ENCODE measurements at regions not wholly inside any gene's neighbourhood (a gene's known extent, or its start where the extent isn't known, plus 50 kb on each side); places are given as distances from the start of the nearest gene placed in this dataset.
A peak's percentile ranks its signal among the peaks of the same experiment; 100 is the strongest.

GRCh38 chr2:128731994-128732650 lies 413.5 kb upstream of the HS6ST1 start:
- H3K27ac ChIP-seq (ENCODE audit: insufficient read depth, low read length): no peak overlapping the region
- no peaks in the 10 kb centered on the region for H3K9me3 ChIP-seq (ENCODE audit: control insufficient read depth, insufficient read depth, low read depth, low read length)
- no peaks in the 10 kb centered on the region for H3K79me2 ChIP-seq (ENCODE audit: control insufficient read depth, insufficient read depth, low read length)
- TF ChIP-seq CTCF (conservative IDR thresholded peaks at IDR 0.05 in 1 of 2, IDR thresholded peaks at IDR 0.05 in 1 of 2; ENCODE audit: low read depth in 1 of 2, low read length in 2 of 2) (no peak), EZH2 (IDR thresholded peaks at IDR 0.05; ENCODE audit: low read length, missing control alignments) (no peak)
- no peak overlapping the region for H3K4me2 ChIP-seq (ENCODE audit: extremely low read depth, insufficient read depth, low read length)
- H3K4me1 ChIP-seq (ENCODE audit: control insufficient read depth, extremely low read depth, insufficient read depth, low read length): peaks cover 6% of the 10 kb centered on the region
- H4K20me1 ChIP-seq (ENCODE audit: control insufficient read depth, extremely low read depth, insufficient read depth, low read length): peaks cover 1% of the 10 kb centered on the region
- no peaks in the 10 kb centered on the region for H3K27me3 ChIP-seq (ENCODE audit: control insufficient read depth, insufficient read depth, low read length)
- H2AFZ ChIP-seq (ENCODE audit: low read length): no peak overlapping the region
- H3K9ac ChIP-seq (ENCODE audit: insufficient read depth, low read length): no peak overlapping the region
- DNase-seq (ENCODE audit: low read depth in 2 of 2): no peak
- H3K36me3 ChIP-seq (ENCODE audit: control insufficient read depth, insufficient read depth, low read length): no peaks in the 10 kb centered on the region
- no peak overlapping the region for H3K4me3 ChIP-seq (replicated peaks in 1 of 4; ENCODE audit: control extremely low read depth in 1 of 4, insufficient read depth in 1 of 4, low read depth in 3 of 4, low read length in 4 of 4)

GRCh38 chr2:128732976-128733431 lies 414.3 kb upstream of the HS6ST1 start:
- Histone ChIP-seq H3K9me3 (ENCODE audit: control insufficient read depth, insufficient read depth, low read depth, low read length) (no peaks in the 10 kb centered on the region), H3K9ac (ENCODE audit: insufficient read depth, low read length) (no peak overlapping the region), H2AFZ (ENCODE audit: low read length) (no peak overlapping the region), H3K4me1 (ENCODE audit: control insufficient read depth, extremely low read depth, insufficient read depth, low read length) (peaks cover 4% of the 10 kb centered on the region), H3K4me3 (replicated peaks in 1 of 4; ENCODE audit: control extremely low read depth in 1 of 4, insufficient read depth in 1 of 4, low read depth in 3 of 4, low read length in 4 of 4) (no peak overlapping the region), H3K27me3 (ENCODE audit: control insufficient read depth, insufficient read depth, low read length) (no peaks in the 10 kb centered on the region), H3K4me2 (ENCODE audit: extremely low read depth, insufficient read depth, low read length) (no peak overlapping the region), H4K20me1 (ENCODE audit: control insufficient read depth, extremely low read depth, insufficient read depth, low read length) (peaks cover 1% of the 10 kb centered on the region), H3K79me2 (ENCODE audit: control insufficient read depth, insufficient read depth, low read length) (no peaks in the 10 kb centered on the region), H3K27ac (ENCODE audit: insufficient read depth, low read length) (no peak overlapping the region), H3K36me3 (ENCODE audit: control insufficient read depth, insufficient read depth, low read length) (no peaks in the 10 kb centered on the region)
- DNase-seq (ENCODE audit: low read depth in 2 of 2): peak; percentile 77 to 100
- no peak for TF ChIP-seq CTCF (conservative IDR thresholded peaks at IDR 0.05 in 1 of 2, IDR thresholded peaks at IDR 0.05 in 1 of 2; ENCODE audit: low read depth in 1 of 2, low read length in 2 of 2)
- TF ChIP-seq EZH2 (IDR thresholded peaks at IDR 0.05; ENCODE audit: low read length, missing control alignments): no peak

- Histone ChIP-seq H3K9me3 (ENCODE audit: control insufficient read depth, insufficient read depth, low read depth, low read length) (no peaks in the 10 kb centered on the region), H3K27me3 (ENCODE audit: control insufficient read depth, insufficient read depth, low read length) (no peaks in the 10 kb centered on the region), H3K4me1 (ENCODE audit: control insufficient read depth, extremely low read depth, insufficient read depth, low read length) (peaks cover 4% of the 10 kb centered on the region), H4K20me1 (ENCODE audit: control insufficient read depth, extremely low read depth, insufficient read depth, low read length) (peaks cover 1% of the 10 kb centered on the region), H3K79me2 (ENCODE audit: control insufficient read depth, insufficient read depth, low read length) (no peaks in the 10 kb centered on the region), H3K36me3 (ENCODE audit: control insufficient read depth, insufficient read depth, low read length) (no peaks in the 10 kb centered on the region), H3K4me2 (ENCODE audit: extremely low read depth, insufficient read depth, low read length) (no peak overlapping the region), H3K27ac (ENCODE audit: insufficient read depth, low read length) (no peak overlapping the region), H3K9ac (ENCODE audit: insufficient read depth, low read length) (no peak overlapping the region), H2AFZ (ENCODE audit: low read length) (no peak overlapping the region), H3K4me3 (replicated peaks in 1 of 4; ENCODE audit: control extremely low read depth in 1 of 4, insufficient read depth in 1 of 4, low read depth in 3 of 4, low read length in 4 of 4) (no peak overlapping the region)
- no peak for DNase-seq (ENCODE audit: low read depth in 2 of 2)
- no peak for TF ChIP-seq EZH2 (IDR thresholded peaks at IDR 0.05; ENCODE audit: low read length, missing control alignments)
- no peak for TF ChIP-seq CTCF (conservative IDR thresholded peaks at IDR 0.05 in 1 of 2, IDR thresholded peaks at IDR 0.05 in 1 of 2; ENCODE audit: low read depth in 1 of 2, low read length in 2 of 2)
Observed at GRCh38 chr2:128733450-128733849, 414.8 kb upstream of the HS6ST1 start.
